Lower leg skin (tissue), 4 donors: ENCODE measurements at regions not wholly inside any gene's neighbourhood (a gene's known extent, or its start where the extent isn't known, plus 50 kb on each side); places are given as distances from the start of the nearest gene placed in this dataset.
"Not testable (repeated sequence)": the region's sequence is repeated elsewhere in the genome, so short reads cannot be mapped to it uniquely, and the experiment has no call there.

ENCODE experiments used
- DNase-seq, 2 donors: peaks; one replicate each; pipeline ENCODE4 v3.0.0-alpha.2; 2019; ENCODE audit warnings: low spot score in 2 of 2
- H3K4me3 ChIP-seq: fragments of 200-600 bp; sonication (generic); 2 replicates; pipeline ENCODE4 v1.5.1; 2017; ENCODE audit warnings: mild to moderate bottlenecking, low read depth; ENCODE audit not compliant: poor library complexity, severe bottlenecking
- POLR2A ChIP-seq, 2 donors: fragments of 450-650 bp; IDR thresholded peaks; one replicate each; pipeline ENCODE4 v1.6.1; 2016 to 2017; ENCODE audit warnings: antibody characterized with exemption in 2 of 2, mild to moderate bottlenecking in 1 of 2, moderate library complexity in 1 of 2
- WGBS, 2 donors: methylation state at CpG; one replicate each; pipeline ENCODE4 v1.1.5; 2018; 5-methylcytosine and 5-hydroxymethylcytosine counted together
- intact Hi-C: fragments of 100-400 bp; cut with DNase I; formaldehyde crosslinking; loops from one replicate; pipeline ENCODE4 v1.15.0; 2023; ENCODE audit warnings: low total_unique reads
- TF ChIP-seq, protein P1 (sequence below), 3 donors: fragments of 450-650 bp; IDR thresholded peaks; one replicate each; pipeline ENCODE4 v1.5.1; 2016; ENCODE audit warnings: antibody characterized with exemption in 3 of 3, mild to moderate bottlenecking in 3 of 3, moderate library complexity in 2 of 3

DNA sequence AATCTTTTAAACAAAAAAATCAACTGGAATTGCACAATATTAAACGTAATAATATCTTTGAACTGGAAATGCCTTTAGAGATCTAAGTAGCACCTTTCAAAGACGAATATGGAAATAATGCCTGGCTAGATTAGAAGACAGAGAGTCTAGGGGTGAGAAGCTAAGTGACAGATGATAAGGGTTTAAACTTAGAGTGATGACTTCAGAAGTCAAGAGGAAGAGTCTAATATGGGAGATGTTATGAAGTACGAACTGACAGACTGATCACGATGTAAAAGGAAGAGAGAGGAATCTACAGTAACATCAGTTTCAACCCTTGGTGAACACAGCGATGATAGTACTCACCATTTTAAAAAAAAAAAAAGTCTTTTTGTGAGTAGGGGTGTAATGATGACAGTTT is 57.9 kb downstream of the HINT1 start:
- no peak overlapping the region for H3K4me3 ChIP-seq
- TF ChIP-seq, protein P1, sequence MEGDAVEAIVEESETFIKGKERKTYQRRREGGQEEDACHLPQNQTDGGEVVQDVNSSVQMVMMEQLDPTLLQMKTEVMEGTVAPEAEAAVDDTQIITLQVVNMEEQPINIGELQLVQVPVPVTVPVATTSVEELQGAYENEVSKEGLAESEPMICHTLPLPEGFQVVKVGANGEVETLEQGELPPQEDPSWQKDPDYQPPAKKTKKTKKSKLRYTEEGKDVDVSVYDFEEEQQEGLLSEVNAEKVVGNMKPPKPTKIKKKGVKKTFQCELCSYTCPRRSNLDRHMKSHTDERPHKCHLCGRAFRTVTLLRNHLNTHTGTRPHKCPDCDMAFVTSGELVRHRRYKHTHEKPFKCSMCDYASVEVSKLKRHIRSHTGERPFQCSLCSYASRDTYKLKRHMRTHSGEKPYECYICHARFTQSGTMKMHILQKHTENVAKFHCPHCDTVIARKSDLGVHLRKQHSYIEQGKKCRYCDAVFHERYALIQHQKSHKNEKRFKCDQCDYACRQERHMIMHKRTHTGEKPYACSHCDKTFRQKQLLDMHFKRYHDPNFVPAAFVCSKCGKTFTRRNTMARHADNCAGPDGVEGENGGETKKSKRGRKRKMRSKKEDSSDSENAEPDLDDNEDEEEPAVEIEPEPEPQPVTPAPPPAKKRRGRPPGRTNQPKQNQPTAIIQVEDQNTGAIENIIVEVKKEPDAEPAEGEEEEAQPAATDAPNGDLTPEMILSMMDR (IDR thresholded peaks at IDR 0.05), result no peak
- TF ChIP-seq POLR2A (IDR thresholded peaks at IDR 0.05), result no peak
- no peak for DNase-seq
- WGBS, 2 donors, result 82 to 85% methylated on average over 5 of the region's 5 CpGs
- intact Hi-C loops, result no loop called here

GRCh38 chr5:131104169-131104808 is 60.8 kb downstream of the HINT1 start:
- intact Hi-C loops, result no loop called here
- 66 to 75% methylated on average over 2 of the region's 2 CpGs for WGBS, 2 donors
- H3K4me3 ChIP-seq, result no peak overlapping the region
- no peak for DNase-seq
- TF ChIP-seq, protein P1 (IDR thresholded peaks at IDR 0.05), result no peak
- no peak for TF ChIP-seq POLR2A (IDR thresholded peaks at IDR 0.05)

DNA sequence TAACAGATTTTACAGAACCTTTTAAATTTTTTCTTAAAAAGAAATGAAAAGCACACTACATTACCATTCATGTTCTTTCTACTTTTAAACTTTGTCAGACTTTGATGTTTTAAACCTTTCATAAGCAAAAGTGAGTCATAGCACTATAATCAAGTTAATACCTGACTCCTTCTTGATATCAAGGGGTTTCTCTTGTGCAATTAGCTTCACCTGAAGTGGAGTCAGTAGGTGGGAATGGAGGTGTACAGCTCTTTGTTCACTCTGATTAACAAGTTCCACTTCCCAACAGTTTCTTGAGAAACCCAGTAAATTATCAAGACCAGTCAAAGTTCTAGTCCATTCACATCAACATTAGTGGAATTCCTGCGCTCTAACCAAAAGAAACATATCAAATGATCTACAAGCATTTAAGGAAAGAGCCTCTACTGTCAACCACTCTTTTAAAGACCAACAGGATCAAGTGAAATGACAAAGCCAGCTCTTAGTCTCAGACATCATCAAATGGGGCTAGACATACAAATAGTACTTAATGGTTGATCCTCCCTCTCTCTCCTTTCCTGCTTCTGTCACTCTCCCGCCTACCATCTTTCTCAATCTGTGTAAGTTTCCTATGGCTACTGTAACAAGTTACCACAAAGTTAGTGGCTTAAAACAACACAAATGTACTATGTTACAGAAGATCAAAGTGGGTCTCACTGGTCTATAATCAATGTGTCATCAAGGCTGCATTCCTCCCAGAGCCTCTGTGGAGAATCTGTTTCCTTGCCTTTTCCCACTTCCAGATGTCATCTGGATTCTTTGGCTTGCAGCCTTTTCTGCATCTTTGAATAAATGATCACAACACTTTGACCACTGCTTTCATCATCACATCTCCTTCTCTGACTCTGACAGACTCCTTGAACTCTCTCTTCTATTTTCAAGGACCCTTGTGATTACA is 68.0 kb downstream of the HINT1 start:
- DNase-seq, result no peak
- no peak overlapping the region for H3K4me3 ChIP-seq
- WGBS, 2 donors, result 74 to 81% methylated on average over 2 of the region's 2 CpGs
- intact Hi-C loops, result no loop called here
- TF ChIP-seq, protein P1 (IDR thresholded peaks at IDR 0.05), result no peak
- no peak for TF ChIP-seq POLR2A (IDR thresholded peaks at IDR 0.05)

DNA sequence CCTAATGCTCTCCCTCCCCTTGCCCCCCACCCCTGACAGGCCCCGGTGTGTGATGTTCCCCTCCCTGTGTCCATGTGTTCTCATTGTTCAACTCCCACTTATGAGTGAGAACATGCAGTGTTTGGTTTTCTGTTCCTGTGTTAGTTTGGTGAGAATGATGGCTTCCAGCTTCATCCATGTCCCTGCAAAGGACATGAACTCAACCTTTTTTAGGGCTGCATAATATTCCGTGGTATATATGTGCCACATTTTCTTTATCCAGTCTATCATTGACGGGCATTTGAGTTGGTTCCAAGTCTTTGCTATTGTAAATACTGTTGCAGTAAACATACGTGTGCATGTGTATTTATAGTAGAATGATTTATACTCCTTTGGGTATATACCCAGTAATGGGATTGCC is 69.5 kb downstream of the HINT1 start:
- WGBS, 2 donors, result 89 to 93% methylated on average over 4 of the region's 4 CpGs
- intact Hi-C loops, H3K4me3 ChIP-seq, DNase-seq: not testable (repeated sequence)

- intact Hi-C loops, result no loop called here
- H3K4me3 ChIP-seq, result no peak overlapping the region
- WGBS, 2 donors, result 75 to 77% methylated on average over 3 of the region's 3 CpGs
- no peak for DNase-seq
- TF ChIP-seq, protein P1 (IDR thresholded peaks at IDR 0.05), result no peak
- TF ChIP-seq POLR2A (IDR thresholded peaks at IDR 0.05), result no peak
Observed at GRCh38 chr5:131084436-131084835, 80.6 kb downstream of the HINT1 start.

- no peak for DNase-seq
- no peak overlapping the region for H3K4me3 ChIP-seq
- intact Hi-C loops, result no loop called here
- TF ChIP-seq POLR2A (IDR thresholded peaks at IDR 0.05), result no peak
- TF ChIP-seq, protein P1 (IDR thresholded peaks at IDR 0.05), result no peak
- 40 to 46% methylated on average over 2 of the region's 2 CpGs for WGBS, 2 donors
Observed at GRCh38 chr5:131081913-131082488, 83.1 kb downstream of the HINT1 start.
